IgD-negative memory B cell (primary cell): ENCODE measurements at regions not wholly inside any gene's neighbourhood (a gene's known extent, or its start where the extent isn't known, plus 50 kb on each side); places are given as distances from the start of the nearest gene placed in this dataset.

ENCODE experiments used
- H3K27ac Mint-ChIP-seq, 3 donors: one replicate each; pipeline ENCODE4 v1.8.0; 2020 to 2022; ENCODE audit warnings: mild to moderate bottlenecking in 3 of 3, mixed read lengths in 3 of 3, moderate library complexity in 1 of 3
- H3K27me3 Mint-ChIP-seq: one replicate; pipeline ENCODE4 v1.8.0; 2021; ENCODE audit warnings: mixed read lengths
- H3K36me3 Mint-ChIP-seq: one replicate; pipeline ENCODE4 v1.8.0; 2020; ENCODE audit warnings: mild to moderate bottlenecking, mixed read lengths
- H3K4me1 Mint-ChIP-seq, 3 donors: one replicate each; pipeline ENCODE4 v1.8.0; 2020 to 2022; ENCODE audit warnings: mixed read lengths in 3 of 3, mild to moderate bottlenecking in 1 of 3
- H3K4me3 Mint-ChIP-seq, 4 donors: one replicate each; pipeline ENCODE4 v1.8.0; 2020 to 2022; ENCODE audit warnings: mild to moderate bottlenecking in 4 of 4, mixed read lengths in 4 of 4, moderate library complexity in 3 of 4
- H3K9me3 Mint-ChIP-seq, 3 donors: one replicate each; pipeline ENCODE4 v1.8.0; 2020 to 2021; ENCODE audit warnings: mixed read lengths in 3 of 3, mild to moderate bottlenecking in 1 of 3

DNA sequence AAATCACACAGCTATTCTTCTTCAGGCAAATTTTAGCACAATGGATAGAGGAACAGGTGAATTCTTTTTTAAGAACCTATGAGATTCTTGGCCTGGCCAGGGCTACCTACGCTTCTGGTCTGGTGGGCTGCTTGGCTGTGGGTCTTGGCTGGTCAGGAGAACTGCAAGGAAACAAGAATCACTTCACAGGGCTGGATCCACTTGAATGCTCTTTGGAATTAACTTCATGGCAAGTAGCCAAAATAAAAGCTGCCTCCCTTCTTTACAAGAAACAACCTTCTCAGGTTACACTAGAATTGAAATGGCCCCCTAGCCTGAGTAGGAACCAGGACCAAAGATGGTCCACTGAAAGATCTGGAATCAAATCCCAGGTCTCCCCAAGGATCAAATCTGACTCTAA is 519.1 kb downstream of the IQCM start:
- Mint-ChIP-seq H3K4me3 (no peak overlapping the region), H3K27ac (no peak overlapping the region), H3K4me1 (no peaks in the 10 kb centered on the region), H3K27me3 (no peaks in the 10 kb centered on the region), H3K9me3 (peaks cover 0 to 4% (median 0%) of the 10 kb centered on the region in 3 donors), H3K36me3 (no peaks in the 10 kb centered on the region)

DNA sequence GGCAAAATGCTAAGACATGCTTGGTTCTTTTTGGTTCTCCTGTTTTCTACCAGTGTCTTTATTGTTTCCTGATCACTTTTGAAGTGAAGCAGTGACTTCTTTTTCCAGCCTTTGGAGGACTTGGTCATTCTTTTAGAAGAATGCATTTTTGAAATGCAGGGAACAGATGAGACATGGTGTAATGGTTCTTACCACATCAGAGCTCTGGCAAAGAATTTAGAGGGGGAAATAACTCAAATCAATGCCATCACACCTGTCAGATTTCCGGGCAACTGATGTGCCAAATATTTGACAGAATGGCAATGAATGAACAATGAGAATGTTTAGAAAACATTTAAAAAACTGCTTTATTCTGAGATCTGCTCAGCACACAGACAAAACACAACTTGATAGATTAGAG is 519.6 kb downstream of the IQCM start:
- H3K4me3 Mint-ChIP-seq = no peak overlapping the region
- no peaks in the 10 kb centered on the region for H3K4me1 Mint-ChIP-seq
- H3K27ac Mint-ChIP-seq = no peak overlapping the region
- H3K36me3 Mint-ChIP-seq = no peaks in the 10 kb centered on the region
- no peaks in the 10 kb centered on the region for H3K27me3 Mint-ChIP-seq
- H3K9me3 Mint-ChIP-seq = peaks cover 0 to 4% (median under 1%) of the 10 kb centered on the region in 3 donors

DNA sequence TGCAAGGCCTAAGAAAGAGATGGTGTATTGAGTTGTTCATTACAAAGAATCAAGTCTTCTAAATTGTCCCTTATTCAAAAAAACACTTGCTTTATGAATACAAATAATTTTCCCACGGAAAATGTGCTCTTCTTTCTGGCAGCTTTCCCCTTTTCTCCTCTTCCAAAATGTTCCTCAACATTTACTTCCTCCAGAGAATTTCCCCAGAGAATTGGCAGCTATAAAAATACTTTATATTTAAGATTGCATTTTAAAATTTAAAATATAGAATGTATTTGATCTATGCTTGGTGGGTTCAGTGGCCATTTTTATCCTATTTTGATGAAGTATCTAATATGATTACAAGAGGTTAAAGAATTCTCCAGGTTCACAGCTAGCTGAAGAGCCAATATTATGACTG is 521.0 kb downstream of the IQCM start:
- Mint-ChIP-seq H3K4me1 (no peaks in the 10 kb centered on the region), H3K27ac (no peak overlapping the region), H3K36me3 (no peaks in the 10 kb centered on the region), H3K9me3 (peaks cover 0 to 4% (median 2%) of the 10 kb centered on the region in 3 donors), H3K27me3 (no peaks in the 10 kb centered on the region), H3K4me3 (no peak overlapping the region)

DNA sequence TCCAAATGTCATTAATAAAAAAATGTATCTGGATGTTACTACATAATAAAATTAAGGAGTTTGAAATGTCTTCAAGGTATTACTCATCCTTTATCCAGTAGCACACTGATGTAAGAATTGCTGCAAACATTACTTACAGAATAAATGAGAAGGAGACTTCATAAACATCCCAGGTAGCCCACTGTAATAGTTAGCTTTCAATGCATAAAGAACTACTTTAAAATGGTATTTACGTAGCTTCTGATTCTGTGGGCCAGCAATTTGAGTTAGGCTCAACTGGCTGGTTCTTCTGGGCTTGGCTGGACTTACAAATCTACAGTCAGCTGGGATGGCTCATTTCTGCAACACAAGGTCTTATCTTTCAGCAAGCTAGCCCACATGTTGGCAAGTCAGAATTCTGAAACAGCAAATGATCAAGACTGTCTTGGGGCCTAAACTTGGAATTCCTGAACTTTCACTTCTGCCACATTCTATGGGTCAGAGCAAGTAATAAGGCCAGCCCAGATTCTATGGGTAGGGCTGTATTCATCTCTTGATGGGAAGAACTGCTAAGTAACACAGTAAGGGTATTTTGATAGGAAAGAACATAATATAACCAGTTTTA is 522.5 kb downstream of the IQCM start:
- H3K9me3 Mint-ChIP-seq = peaks cover 0 to 4% (median 2%) of the 10 kb centered on the region in 3 donors
- no peak overlapping the region for H3K27ac Mint-ChIP-seq
- no peak overlapping the region for H3K4me3 Mint-ChIP-seq
- H3K36me3 Mint-ChIP-seq = no peaks in the 10 kb centered on the region
- H3K27me3 Mint-ChIP-seq = no peaks in the 10 kb centered on the region
- no peaks in the 10 kb centered on the region for H3K4me1 Mint-ChIP-seq

DNA sequence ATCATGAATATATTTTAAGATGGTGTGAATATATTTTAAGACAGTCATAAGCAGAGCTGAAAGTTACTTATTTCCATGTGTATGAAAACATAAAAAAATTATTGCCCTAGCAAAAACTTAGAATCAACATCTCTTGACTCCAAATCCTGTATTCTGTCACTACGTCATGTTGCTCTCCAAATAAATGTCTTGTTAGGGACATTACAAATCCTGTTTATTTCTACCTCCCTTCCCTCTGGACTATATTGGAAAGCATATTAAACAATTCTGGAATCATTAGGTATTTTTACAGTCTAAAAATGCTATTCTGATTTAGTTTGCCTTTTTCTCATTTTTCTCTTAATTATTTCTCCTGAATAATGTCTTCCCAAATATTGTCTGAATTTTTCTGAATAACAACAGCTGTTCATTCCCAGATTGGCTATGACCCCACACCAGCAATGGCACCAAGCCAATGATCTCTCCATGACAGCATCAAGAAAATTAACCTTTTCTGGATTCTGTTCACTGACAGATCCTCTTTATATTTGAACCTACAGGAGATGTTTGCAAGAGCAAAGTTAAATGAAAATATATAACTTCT is 523.1 kb downstream of the IQCM start:
- Mint-ChIP-seq H3K4me1 (no peaks in the 10 kb centered on the region), H3K9me3 (peaks cover 0 to 4% (median 2%) of the 10 kb centered on the region in 3 donors), H3K4me3 (no peak overlapping the region), H3K36me3 (no peaks in the 10 kb centered on the region), H3K27ac (no peak overlapping the region), H3K27me3 (no peaks in the 10 kb centered on the region)

DNA sequence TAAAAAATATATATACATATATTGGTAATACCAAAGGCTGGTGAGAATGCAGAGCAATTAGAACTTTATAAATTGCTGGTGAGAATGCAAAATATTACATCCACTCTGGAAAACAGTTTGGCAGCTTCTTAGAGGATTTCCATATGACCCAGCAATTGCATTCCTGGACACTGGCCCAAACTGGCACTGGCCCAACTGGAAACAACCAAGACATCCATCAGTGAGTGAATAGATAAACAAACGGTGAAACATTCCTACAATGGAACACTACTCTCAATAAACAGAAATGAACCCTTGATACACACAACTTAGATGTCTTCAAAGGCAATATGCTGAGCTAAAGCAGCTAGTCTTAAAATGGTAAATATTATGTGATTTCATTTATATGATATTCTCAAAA is 524.2 kb downstream of the IQCM start:
- Mint-ChIP-seq H3K27ac (no peak overlapping the region), H3K36me3 (no peaks in the 10 kb centered on the region), H3K27me3 (no peaks in the 10 kb centered on the region), H3K4me3 (no peak overlapping the region), H3K9me3 (peaks cover 0 to 5% (median 2%) of the 10 kb centered on the region in 3 donors), H3K4me1 (no peaks in the 10 kb centered on the region)

DNA sequence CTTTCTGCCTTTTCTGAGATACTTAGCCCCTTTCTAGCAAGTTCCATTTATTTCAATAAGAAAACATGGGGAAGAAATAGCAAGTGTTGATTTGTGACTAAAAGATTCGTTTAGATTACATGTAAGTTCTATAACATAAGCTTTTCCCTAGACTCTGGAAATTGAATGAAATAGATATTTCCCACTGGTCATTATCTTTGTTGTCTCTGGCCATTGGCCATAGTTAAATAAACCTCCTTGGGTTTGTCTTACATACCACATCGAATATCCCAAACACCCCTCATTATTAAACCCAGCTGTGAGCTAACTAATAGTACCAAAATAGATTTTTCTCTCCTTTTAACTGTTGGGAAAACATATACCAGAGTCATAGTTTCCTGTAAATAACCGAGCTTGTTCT is 534.8 kb downstream of the IQCM start:
- no peaks in the 10 kb centered on the region for H3K4me1 Mint-ChIP-seq
- peaks cover 0 to 3% (median 0%) of the 10 kb centered on the region in 3 donors for H3K9me3 Mint-ChIP-seq
- no peak overlapping the region for H3K4me3 Mint-ChIP-seq
- H3K36me3 Mint-ChIP-seq = no peaks in the 10 kb centered on the region
- H3K27ac Mint-ChIP-seq = no peak overlapping the region
- H3K27me3 Mint-ChIP-seq = no peaks in the 10 kb centered on the region

DNA sequence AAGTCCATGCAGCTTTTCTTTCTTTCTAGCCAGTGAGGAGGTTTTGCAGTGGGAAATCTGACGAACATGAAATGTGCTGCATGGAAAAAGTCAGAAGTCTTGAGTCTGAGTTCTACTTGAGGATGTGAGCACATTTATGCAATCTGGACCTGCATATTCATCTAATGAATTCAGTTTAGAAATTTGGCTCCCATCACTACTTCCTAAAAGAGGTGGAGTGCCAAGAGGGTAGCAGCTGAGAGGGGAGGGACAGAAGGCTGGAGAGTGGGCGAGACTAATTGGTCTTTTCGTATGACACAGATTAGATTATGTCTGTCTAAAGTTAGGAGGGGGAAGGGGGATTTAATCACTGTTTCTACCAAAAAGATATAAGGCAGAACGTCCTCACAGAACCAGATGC is 535.9 kb downstream of the IQCM start:
- H3K36me3 Mint-ChIP-seq = no peaks in the 10 kb centered on the region
- H3K9me3 Mint-ChIP-seq = peaks cover 0 to 4% (median 1%) of the 10 kb centered on the region in 3 donors
- H3K27me3 Mint-ChIP-seq = no peaks in the 10 kb centered on the region
- no peak overlapping the region for H3K27ac Mint-ChIP-seq
- no peak overlapping the region for H3K4me3 Mint-ChIP-seq
- no peaks in the 10 kb centered on the region for H3K4me1 Mint-ChIP-seq

DNA sequence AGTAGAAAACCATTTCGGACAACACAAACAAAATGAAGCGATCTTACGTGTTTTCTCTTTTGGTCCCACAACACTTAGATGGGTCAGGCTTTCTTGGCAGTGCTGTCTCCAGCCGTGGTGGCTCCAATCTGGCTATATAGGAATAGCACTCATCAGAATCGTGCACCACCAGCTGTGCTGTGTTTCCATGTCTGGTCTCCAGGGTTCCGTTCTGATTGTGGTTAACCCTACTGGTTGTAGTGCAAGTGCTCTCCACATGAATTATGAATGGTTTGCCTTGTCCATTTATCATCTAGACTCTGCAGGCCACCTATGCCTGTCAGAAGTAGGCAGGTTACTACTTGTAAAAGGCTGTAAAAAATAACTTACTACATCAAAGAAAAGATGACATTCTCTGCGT is 536.3 kb downstream of the IQCM start:
- Mint-ChIP-seq H3K27me3 (no peaks in the 10 kb centered on the region), H3K9me3 (peaks cover 0 to 4% (median 1%) of the 10 kb centered on the region in 3 donors), H3K36me3 (no peaks in the 10 kb centered on the region), H3K4me1 (no peaks in the 10 kb centered on the region), H3K4me3 (no peak overlapping the region), H3K27ac (no peak overlapping the region)

DNA sequence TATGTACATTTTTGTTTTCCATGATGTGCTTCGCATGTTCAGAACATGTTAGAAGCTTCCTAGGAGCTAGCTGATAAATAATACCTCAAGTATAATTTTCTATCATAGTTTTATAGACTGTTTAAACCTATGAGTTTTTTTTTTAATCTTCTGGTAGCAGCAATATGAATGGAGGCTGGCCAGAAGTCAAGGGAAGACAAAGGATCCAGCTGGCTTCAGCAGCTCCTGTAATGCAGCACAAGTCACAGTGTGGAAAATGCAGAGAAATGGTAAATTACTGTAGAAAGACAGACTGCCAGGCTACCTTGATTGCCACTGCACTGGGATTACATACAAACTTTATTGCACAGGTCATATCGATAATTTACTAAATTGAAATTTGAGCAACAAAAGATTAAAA is 537.9 kb downstream of the IQCM start:
- no peaks in the 10 kb centered on the region for H3K27me3 Mint-ChIP-seq
- no peak overlapping the region for H3K27ac Mint-ChIP-seq
- H3K9me3 Mint-ChIP-seq = peaks cover 0 to 4% (median 2%) of the 10 kb centered on the region in 3 donors
- no peaks in the 10 kb centered on the region for H3K36me3 Mint-ChIP-seq
- H3K4me3 Mint-ChIP-seq = no peak overlapping the region
- H3K4me1 Mint-ChIP-seq = no peaks in the 10 kb centered on the region

DNA sequence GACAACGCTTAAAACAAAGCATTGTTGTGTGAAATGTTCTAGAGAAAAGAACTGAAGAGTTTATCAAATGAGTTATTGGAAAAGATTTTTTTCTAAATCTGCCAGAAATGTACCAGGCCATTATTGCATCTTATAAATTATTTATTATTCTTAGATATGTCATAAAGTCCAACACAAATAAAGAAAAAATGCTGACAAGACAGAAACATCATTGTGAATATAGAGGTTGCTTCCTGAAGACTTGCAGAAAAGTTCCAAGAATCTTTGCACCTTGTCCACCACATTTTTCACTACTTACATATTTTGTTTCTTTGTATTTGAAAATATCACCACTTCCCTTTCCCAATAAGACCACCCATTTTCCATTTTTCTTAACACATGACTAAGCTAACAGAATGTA is 545.8 kb downstream of the IQCM start:
- Mint-ChIP-seq H3K4me3 (no peak overlapping the region), H3K9me3 (peaks cover 0 to 4% (median 3%) of the 10 kb centered on the region in 3 donors), H3K27ac (no peak overlapping the region)

DNA sequence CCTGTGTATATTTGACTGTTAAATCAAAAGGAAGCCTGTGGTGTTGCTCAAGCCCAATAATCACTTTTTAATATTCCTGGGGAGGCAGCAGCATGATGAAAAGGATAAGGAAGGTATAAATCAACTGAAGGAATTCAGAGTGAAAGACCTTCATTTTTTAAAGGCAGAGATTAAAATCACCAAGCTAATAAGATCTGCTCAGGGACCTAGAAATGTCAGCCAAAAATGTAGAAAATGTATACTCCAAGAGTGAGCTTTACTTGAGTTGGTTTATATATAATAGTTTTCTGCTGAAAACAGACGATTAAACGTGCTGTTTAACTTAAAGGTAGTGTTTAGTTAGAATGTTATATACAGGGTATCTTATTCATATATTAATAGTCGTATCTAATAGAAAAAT is 549.3 kb downstream of the IQCM start:
- Mint-ChIP-seq H3K27ac (no peak overlapping the region), H3K36me3 (no peaks in the 10 kb centered on the region), H3K4me3 (no peak overlapping the region), H3K27me3 (no peaks in the 10 kb centered on the region), H3K9me3 (peaks cover 0 to 5% (median 0%) of the 10 kb centered on the region in 3 donors), H3K4me1 (no peaks in the 10 kb centered on the region)

More for the DNA sequence above, 545.8 kb downstream of the IQCM start:
- Mint-ChIP-seq H3K4me1 (no peaks in the 10 kb centered on the region), H3K27me3 (no peaks in the 10 kb centered on the region), H3K36me3 (no peaks in the 10 kb centered on the region)

DNA sequence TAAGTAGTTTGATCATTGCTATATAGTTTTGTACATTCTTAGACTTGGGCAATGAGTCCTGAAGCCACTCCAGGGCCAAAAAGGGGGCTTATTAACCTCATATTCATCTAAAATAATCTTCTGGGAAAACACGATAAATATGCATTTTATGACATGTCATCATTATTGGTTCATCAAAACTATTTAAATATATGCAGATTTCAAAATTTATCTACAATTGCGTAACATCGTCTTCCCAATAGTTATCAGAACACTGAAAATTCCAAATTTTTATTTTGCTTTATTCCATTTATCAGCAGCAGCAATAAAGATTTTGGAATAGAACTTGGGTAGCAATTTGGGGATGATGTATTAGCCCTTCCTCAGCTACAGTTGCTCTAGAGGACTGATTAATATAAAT is 550.0 kb downstream of the IQCM start:
- H3K27ac Mint-ChIP-seq = no peak overlapping the region
- H3K36me3 Mint-ChIP-seq = no peaks in the 10 kb centered on the region
- no peak overlapping the region for H3K4me3 Mint-ChIP-seq
- H3K9me3 Mint-ChIP-seq = peaks cover 0 to 5% (median 0%) of the 10 kb centered on the region in 3 donors
- H3K4me1 Mint-ChIP-seq = no peaks in the 10 kb centered on the region
- no peaks in the 10 kb centered on the region for H3K27me3 Mint-ChIP-seq

DNA sequence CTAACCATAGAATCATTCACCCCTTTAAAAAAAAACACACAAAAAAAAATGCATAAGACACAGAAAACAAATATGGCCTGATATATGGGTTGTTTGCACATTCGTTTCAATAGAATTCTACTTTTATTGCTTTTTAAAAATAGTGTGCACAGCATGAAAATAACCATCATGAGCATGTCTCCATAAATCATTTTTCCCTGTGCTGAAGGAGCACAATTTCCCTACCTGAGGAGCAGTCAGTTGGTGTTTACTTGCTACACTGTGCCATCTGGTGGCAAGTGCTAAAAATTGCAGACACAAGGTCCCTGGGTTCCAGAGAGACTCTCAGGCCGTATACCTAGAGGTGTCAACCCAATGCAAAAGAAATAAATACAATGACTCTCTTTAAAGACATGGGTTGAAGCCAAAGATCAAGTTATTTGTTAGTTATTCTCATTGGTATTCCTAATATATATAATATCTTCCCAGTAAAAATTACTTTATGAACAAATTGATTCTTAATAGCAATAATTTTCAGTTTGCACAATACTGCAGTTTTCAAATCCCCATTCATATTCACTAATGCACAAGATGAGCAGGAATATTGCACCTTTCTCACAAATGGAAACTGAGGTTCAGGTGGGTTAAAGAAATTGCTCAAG is 551.4 kb downstream of the IQCM start:
- no peaks in the 10 kb centered on the region for H3K4me1 Mint-ChIP-seq

DNA sequence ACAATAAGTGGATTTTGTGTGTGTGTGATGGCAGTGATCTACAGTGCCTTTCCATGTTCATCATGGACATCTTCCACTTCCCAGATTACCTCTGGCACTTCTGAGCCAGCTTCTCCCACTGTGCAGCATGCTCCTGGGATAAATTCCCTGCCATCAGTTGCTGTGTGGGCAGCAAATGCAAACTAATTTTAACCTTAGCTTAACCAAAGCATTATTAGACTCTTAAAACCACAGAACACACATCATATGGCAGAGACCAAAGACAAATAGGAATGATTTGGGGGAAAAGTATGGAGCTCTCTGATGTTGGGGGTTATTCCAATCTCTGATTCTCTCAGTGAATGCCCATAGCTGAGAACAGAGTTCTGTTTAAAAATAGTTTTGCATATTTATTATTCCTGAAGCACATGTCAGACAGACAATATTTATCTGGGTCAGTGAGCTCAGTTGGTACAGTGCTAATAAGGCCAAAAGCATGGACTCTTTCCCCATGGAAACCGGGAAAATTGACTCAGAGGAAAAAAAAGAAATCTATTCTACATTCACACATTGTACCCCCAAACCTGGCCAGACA is 567.4 kb downstream of the IQCM start:
- H3K4me3 Mint-ChIP-seq = no peak overlapping the region
- no peak overlapping the region for H3K27ac Mint-ChIP-seq
- H3K9me3 Mint-ChIP-seq = peaks cover 5 to 8% (median 6%) of the 10 kb centered on the region in 3 donors
- no peaks in the 10 kb centered on the region for H3K36me3 Mint-ChIP-seq
- no peaks in the 10 kb centered on the region for H3K27me3 Mint-ChIP-seq
- H3K4me1 Mint-ChIP-seq = no peaks in the 10 kb centered on the region

More for the DNA sequence above, 551.4 kb downstream of the IQCM start:
- Mint-ChIP-seq H3K4me3 (no peak overlapping the region), H3K9me3 (peaks cover 0 to 5% (median 0%) of the 10 kb centered on the region in 3 donors), H3K27ac (no peak overlapping the region), H3K36me3 (no peaks in the 10 kb centered on the region), H3K27me3 (no peaks in the 10 kb centered on the region)
